OCI-LY1 (cell line): ENCODE measurements at regions not wholly inside any gene's neighbourhood (a gene's known extent, or its start where the extent isn't known, plus 50 kb on each side); places are given as distances from the start of the nearest gene placed in this dataset.

Experiments used
- H2AFZ ChIP-seq: fragments of 200-600 bp; sonication (generic), shearing (Covaris generic); 2 replicates; pipeline ENCODE4 v1.6.0; 2014; ENCODE audit warnings: antibody characterized with exemption, mild to moderate bottlenecking, low read length
- H3F3A ChIP-seq: fragments of 200-600 bp; sonication (generic), shearing (Covaris generic); 2 replicates; pipeline ENCODE4 v1.6.0; 2014; ENCODE audit warnings: mild to moderate bottlenecking, antibody characterized with exemption, low read length, moderate library complexity; ENCODE audit not compliant: insufficient read depth
- H3K27ac ChIP-seq: fragments of 200-600 bp; sonication (generic); 2 replicates; pipeline ENCODE4 v1.5.1; 2014; ENCODE audit warnings: low read length, mixed run types, mild to moderate bottlenecking, low read depth; ENCODE audit not compliant: poor library complexity, severe bottlenecking
- H3K27me3 ChIP-seq: fragments of 200-600 bp; sonication (generic); 2 replicates; pipeline ENCODE4 v1.6.0; 2014; ENCODE audit warnings: antibody characterized with exemption, mild to moderate bottlenecking, low read length, moderate library complexity; ENCODE audit not compliant: insufficient read depth
- H3K36me3 ChIP-seq: fragments of 200-600 bp; sonication (generic); 2 replicates; pipeline ENCODE4 v1.6.1; 2014; ENCODE audit warnings: mild to moderate bottlenecking, antibody characterized with exemption, low read length, moderate library complexity, mixed read lengths; ENCODE audit not compliant: insufficient read depth
- H3K4me1 ChIP-seq: fragments of 200-600 bp; sonication (generic); 2 replicates; pipeline ENCODE4 v1.5.1; 2014; ENCODE audit warnings: mild to moderate bottlenecking, low read length, moderate library complexity; ENCODE audit not compliant: insufficient read depth, severe bottlenecking
- H3K4me2 ChIP-seq: fragments of 200-600 bp; sonication (generic), shearing (Covaris generic); 2 replicates; pipeline ENCODE4 v1.6.1; 2014; ENCODE audit warnings: low read length
- H3K4me3 ChIP-seq: fragments of 200-600 bp; sonication (generic); 2 replicates; pipeline ENCODE4 v1.5.1; 2014; ENCODE audit warnings: low read length, low read depth, mild to moderate bottlenecking, mixed read lengths; ENCODE audit not compliant: poor library complexity, severe bottlenecking
- H3K79me2 ChIP-seq: fragments of 200-600 bp; shearing (Covaris generic); 2 replicates; pipeline ENCODE4 v1.6.1; 2016; ENCODE audit warnings: mixed run types, low read length, mixed read lengths; ENCODE audit not compliant: insufficient read depth
- H3K9ac ChIP-seq: fragments of 200-600 bp; sonication (generic), shearing (Covaris generic); 2 replicates; pipeline ENCODE4 v1.6.1; 2014; ENCODE audit warnings: mild to moderate bottlenecking, low read length, mixed read lengths
- H3K9me2 ChIP-seq: fragments of 200-600 bp; sonication (generic), shearing (Covaris generic); 2 replicates; pipeline ENCODE4 v1.6.1; 2014; ENCODE audit warnings: low read depth, mild to moderate bottlenecking, low read length, mixed read lengths
- H3K9me3 ChIP-seq: fragments of 200-600 bp; shearing (Covaris generic); 2 replicates; pipeline ENCODE4 v1.6.1; 2014; ENCODE audit warnings: low read length, mixed read lengths
- H4K20me1 ChIP-seq: fragments of 200-600 bp; sonication (generic), shearing (Covaris generic); 2 replicates; pipeline ENCODE4 v1.6.0; 2016; ENCODE audit warnings: mild to moderate bottlenecking, low read length; ENCODE audit not compliant: insufficient read depth
- CTCF ChIP-seq: fragments of 200-600 bp; sonication (generic), shearing (Covaris generic); IDR thresholded peaks from 2 replicates; pipeline ENCODE4 v1.5.1; 2017; ENCODE audit warnings: mild to moderate bottlenecking, antibody characterized with exemption, low read length, moderate library complexity, mixed read lengths
- EZH2 ChIP-seq: fragments of 200-600 bp; sonication (generic), shearing (Covaris generic); IDR thresholded peaks from 2 replicates; pipeline ENCODE4 v1.8.0; 2017; ENCODE audit warnings: borderline replicate concordance, mixed run types, mild to moderate bottlenecking, antibody characterized with exemption, low read length, moderate library complexity, mixed read lengths

- H3K4me1 ChIP-seq = no peaks in the 10 kb centered on the region
- H3K9me3 ChIP-seq = no peaks in the 10 kb centered on the region
- no peak overlapping the region for H3K27ac ChIP-seq
- H3K9me2 ChIP-seq = no peaks in the 10 kb centered on the region
- no peaks in the 10 kb centered on the region for H3K36me3 ChIP-seq
- no peaks in the 10 kb centered on the region for H3F3A ChIP-seq
- H3K27me3 ChIP-seq = no peaks in the 10 kb centered on the region
- no peak overlapping the region for H3K4me3 ChIP-seq
- H3K79me2 ChIP-seq = no peaks in the 10 kb centered on the region
- no peaks in the 10 kb centered on the region for H4K20me1 ChIP-seq
- H3K9ac ChIP-seq = no peak overlapping the region
- no peak for TF ChIP-seq CTCF
- TF ChIP-seq EZH2 = no peak
- H2AFZ ChIP-seq = no peak overlapping the region
- no peak overlapping the region for H3K4me2 ChIP-seq
Observed at GRCh38 chr12:60195483-60195882, 599.7 kb downstream of the SLC16A7 start.

- Histone ChIP-seq H3K9ac (no peak overlapping the region), H3K36me3 (no peaks in the 10 kb centered on the region), H3K79me2 (no peaks in the 10 kb centered on the region), H3F3A (no peaks in the 10 kb centered on the region), H3K9me3 (no peaks in the 10 kb centered on the region), H3K4me1 (no peaks in the 10 kb centered on the region), H3K9me2 (no peaks in the 10 kb centered on the region), H4K20me1 (no peaks in the 10 kb centered on the region), H2AFZ (no peak overlapping the region), H3K4me2 (no peak overlapping the region), H3K27ac (no peak overlapping the region), H3K4me3 (no peak overlapping the region), H3K27me3 (no peaks in the 10 kb centered on the region)
- TF ChIP-seq CTCF (no peak), EZH2 (no peak)
Observed at GRCh38 chr12:60196366-60196765, 600.5 kb downstream of the SLC16A7 start.

- Histone ChIP-seq H3K27ac (no peak overlapping the region), H2AFZ (no peak overlapping the region)
Observed at GRCh38 chr12:60197589-60197988, 601.8 kb downstream of the SLC16A7 start.

More at GRCh38 chr12:60197589-60197988, 601.8 kb downstream of the SLC16A7 start:
- Histone ChIP-seq H4K20me1 (no peaks in the 10 kb centered on the region), H3K9me3 (no peaks in the 10 kb centered on the region), H3K9ac (no peak overlapping the region), H3F3A (no peaks in the 10 kb centered on the region), H3K36me3 (no peaks in the 10 kb centered on the region), H3K4me2 (no peak overlapping the region), H3K4me3 (no peak overlapping the region), H3K9me2 (no peaks in the 10 kb centered on the region), H3K27me3 (no peaks in the 10 kb centered on the region), H3K79me2 (no peaks in the 10 kb centered on the region), H3K4me1 (no peaks in the 10 kb centered on the region)
- TF ChIP-seq CTCF (no peak), EZH2 (no peak)
